GM21723 (cell line): ENCODE measurements at regions not wholly inside any gene's neighbourhood (a gene's known extent, or its start where the extent isn't known, plus 50 kb on each side); places are given as distances from the start of the nearest gene placed in this dataset.
A peak's percentile ranks its signal among the peaks of the same experiment; 100 is the strongest.
"Not testable (repeated sequence)": the region's sequence is repeated elsewhere in the genome, so short reads cannot be mapped to it uniquely, and the experiment has no call there.

Experiments used
- ATAC-seq: cut with Tn5 transposase; IDR thresholded peaks from one replicate; pipeline ENCODE4 v1.9.1; 2021; ENCODE audit warnings: mild to moderate bottlenecking, moderate library complexity; ENCODE audit not compliant: unreplicated experiment

- no peak for ATAC-seq
Observed at GRCh38 chr18:38646296-38646695, 1080.7 kb upstream of the CELF4 start.

GRCh38 chr18:38644875-38645641 is 1079.5 kb upstream of the CELF4 start:
- no peak for ATAC-seq

- no peak for ATAC-seq
Observed at GRCh38 chr18:38642711-38643110, 1077.1 kb upstream of the CELF4 start.

GRCh38 chr18:38639700-38640099 is 1074.1 kb upstream of the CELF4 start:
- not testable (repeated sequence) for ATAC-seq

GRCh38 chr18:38635709-38636430 is 1070.3 kb upstream of the CELF4 start:
- no peak for ATAC-seq

- ATAC-seq = no peak
Observed at GRCh38 chr18:38634117-38634516, 1068.5 kb upstream of the CELF4 start.

GRCh38 chr18:38633333-38633732 is 1067.7 kb upstream of the CELF4 start:
- no peak for ATAC-seq

- ATAC-seq = no peak
Observed at GRCh38 chr18:38619129-38619528, 1053.5 kb upstream of the CELF4 start.

GRCh38 chr18:38616306-38616705 is 1050.7 kb upstream of the CELF4 start:
- no peak for ATAC-seq

- ATAC-seq = no peak
Observed at GRCh38 chr18:38612904-38613303, 1047.3 kb upstream of the CELF4 start.

GRCh38 chr18:38611036-38611964 is 1045.7 kb upstream of the CELF4 start:
- peak; percentile 91 for ATAC-seq

GRCh38 chr18:38606841-38607240 is 1041.2 kb upstream of the CELF4 start:
- peak; percentile 33 for ATAC-seq

- no peak for ATAC-seq
Observed at GRCh38 chr18:38602341-38602740, 1036.7 kb upstream of the CELF4 start.

- no peak for ATAC-seq
Observed at GRCh38 chr18:38587571-38587970, 1022.0 kb upstream of the CELF4 start.

GRCh38 chr18:38586327-38586726 is 1020.7 kb upstream of the CELF4 start:
- no peak for ATAC-seq

- no peak for ATAC-seq
Observed at GRCh38 chr18:38579764-38580163, 1014.2 kb upstream of the CELF4 start.

GRCh38 chr18:38576916-38577315 is 1011.3 kb upstream of the CELF4 start:
- no peak for ATAC-seq

- ATAC-seq = no peak
Observed at GRCh38 chr18:38576349-38576748, 1010.8 kb upstream of the CELF4 start.

- no peak for ATAC-seq
Observed at GRCh38 chr18:38575648-38576047, 1010.0 kb upstream of the CELF4 start.

- ATAC-seq = no peak
Observed at GRCh38 chr18:38575023-38575422, 1009.4 kb upstream of the CELF4 start.

GRCh38 chr18:38572554-38573111 is 1007.0 kb upstream of the CELF4 start:
- no peak for ATAC-seq
